ENCODE measurements at regions not wholly inside any gene's neighbourhood (a gene's known extent, or its start where the extent isn't known, plus 50 kb on each side); places are given as distances from the start of the nearest gene placed in this dataset.

GRCh38 chr6:163752446-163752845 lies 337.9 kb downstream of the QKI start:
- TF ChIP-seq TAF1 (IDR thresholded peaks at IDR 0.05; ENCODE audit: borderline replicate concordance, insufficient read depth, low read length): no peak
- no peak for TF ChIP-seq REST (IDR thresholded peaks at IDR 0.05; ENCODE audit: insufficient read depth in 1 of 2, low read depth in 2 of 2, low read length in 2 of 2)
- TF ChIP-seq POLR2AphosphoS5 (IDR thresholded peaks at IDR 0.05; ENCODE audit: low read depth, low read length): no peak
- no peak for TF ChIP-seq SIN3A (IDR thresholded peaks at IDR 0.05; ENCODE audit: borderline replicate concordance, insufficient read depth, low read length)
- no peak for TF ChIP-seq FOXP2 (optimal IDR thresholded peaks at IDR 0.05; ENCODE audit: borderline replicate concordance, extremely low read depth, extremely low read length, insufficient read depth)
